ENCODE measurements at regions not wholly inside any gene's neighbourhood (a gene's known extent, or its start where the extent isn't known, plus 50 kb on each side); places are given as distances from the start of the nearest gene placed in this dataset.

- TF ChIP-seq ZBTB33 (IDR thresholded peaks at IDR 0.05) (no peak), FOXA2 (IDR thresholded peaks at IDR 0.05) (no peak), RAD21 (IDR thresholded peaks at IDR 0.05) (no peak)
Observed at GRCh38 chr17:34726536-34727384, 147.4 kb downstream of the TMEM132E start (continued).

GRCh38 chr17:34725725-34726124 lies 146.3 kb downstream of the TMEM132E start:
- no peak overlapping the region for H3K4me3 ChIP-seq (ENCODE audit: low read depth in 1 of 3, low read length in 3 of 3)
- no peaks in the 10 kb centered on the region for H3K9me3 ChIP-seq (ENCODE audit: control insufficient read depth in 4 of 4, low read length in 3 of 4)
- peaks cover 0 to 2% (median 0%) of the 10 kb centered on the region in 4 donors for H3K27me3 ChIP-seq (ENCODE audit: control insufficient read depth in 4 of 4, insufficient read depth in 4 of 4, low read length in 3 of 4)
- no peak for TF ChIP-seq JUND (IDR thresholded peaks at IDR 0.05)
- TF ChIP-seq SP1 (IDR thresholded peaks at IDR 0.05), result no peak
- no peak for TF ChIP-seq FOXA1 (IDR thresholded peaks at IDR 0.05)
- TF ChIP-seq FOXA2 (IDR thresholded peaks at IDR 0.05), result no peak
- H3K27ac ChIP-seq (ENCODE audit: low read depth in 1 of 2, low read length in 2 of 2), result no peak overlapping the region
- WGBS, result 67% methylated on average over 3 of the region's 3 CpGs
- DNase-seq (ENCODE audit: low spot score), result no peak
- H3K9ac ChIP-seq (ENCODE audit: low read depth in 1 of 2, low read length in 2 of 2), result no peak overlapping the region
- no peaks in the 10 kb centered on the region for H3K36me3 ChIP-seq (ENCODE audit: control insufficient read depth in 4 of 4, insufficient read depth in 3 of 4, low read depth in 1 of 4, low read length in 3 of 4)
- H3K4me1 ChIP-seq (ENCODE audit: control insufficient read depth in 4 of 4, insufficient read depth in 4 of 4, low read length in 3 of 4), result no peaks in the 10 kb centered on the region

GRCh38 chr17:34725008-34725407 lies 145.6 kb downstream of the TMEM132E start:
- Histone ChIP-seq H3K9ac (ENCODE audit: low read depth in 1 of 2, low read length in 2 of 2) (no peak overlapping the region), H3K36me3 (ENCODE audit: control insufficient read depth in 4 of 4, insufficient read depth in 3 of 4, low read depth in 1 of 4, low read length in 3 of 4) (no peaks in the 10 kb centered on the region), H3K4me1 (ENCODE audit: control insufficient read depth in 4 of 4, insufficient read depth in 4 of 4, low read length in 3 of 4) (no peaks in the 10 kb centered on the region), H3K27me3 (ENCODE audit: control insufficient read depth in 4 of 4, insufficient read depth in 4 of 4, low read length in 3 of 4) (peaks cover 0 to 2% (median 0%) of the 10 kb centered on the region in 4 donors), H3K4me3 (ENCODE audit: low read depth in 1 of 3, low read length in 3 of 3) (no peak overlapping the region), H3K9me3 (ENCODE audit: control insufficient read depth in 4 of 4, low read length in 3 of 4) (no peaks in the 10 kb centered on the region), H3K27ac (ENCODE audit: low read depth in 1 of 2, low read length in 2 of 2) (no peak overlapping the region)
- TF ChIP-seq YY1 (IDR thresholded peaks at IDR 0.05), result no peak
- no peak for TF ChIP-seq HNF4A (conservative IDR thresholded peaks at IDR 0.05)
- WGBS, result 57% methylated on average over 2 of the region's 2 CpGs
- DNase-seq (ENCODE audit: low spot score), result no peak

GRCh38 chr17:34723875-34724274 lies 144.5 kb downstream of the TMEM132E start:
- no peak overlapping the region for H3K27ac ChIP-seq (ENCODE audit: low read depth in 1 of 2, low read length in 2 of 2)
- WGBS, result 79% methylated on average over 10 of the region's 10 CpGs
- TF ChIP-seq HNF4A (conservative IDR thresholded peaks at IDR 0.05), result no peak
- no peak for TF ChIP-seq MAX (IDR thresholded peaks at IDR 0.05)
- no peak for TF ChIP-seq FOXA1 (IDR thresholded peaks at IDR 0.05)
- no peak for TF ChIP-seq HNF4G (IDR thresholded peaks at IDR 0.05)
- TF ChIP-seq JUND (IDR thresholded peaks at IDR 0.05), result no peak
- no peak for TF ChIP-seq RAD21 (IDR thresholded peaks at IDR 0.05)
- TF ChIP-seq REST (IDR thresholded peaks at IDR 0.05), result no peak
- TF ChIP-seq RXRA (IDR thresholded peaks at IDR 0.05), result no peak
- TF ChIP-seq ATF3 (IDR thresholded peaks at IDR 0.05), result no peak
- no peak overlapping the region for H3K4me3 ChIP-seq (ENCODE audit: low read depth in 1 of 3, low read length in 3 of 3)
- no peak overlapping the region for H3K9ac ChIP-seq (ENCODE audit: low read depth in 1 of 2, low read length in 2 of 2)
- peaks cover 0 to 2% (median 0%) of the 10 kb centered on the region in 4 donors for H3K27me3 ChIP-seq (ENCODE audit: control insufficient read depth in 4 of 4, insufficient read depth in 4 of 4, low read length in 3 of 4)
- no peak for DNase-seq (ENCODE audit: low spot score)
- no peaks in the 10 kb centered on the region for H3K36me3 ChIP-seq (ENCODE audit: control insufficient read depth in 4 of 4, insufficient read depth in 3 of 4, low read depth in 1 of 4, low read length in 3 of 4)
- no peaks in the 10 kb centered on the region for H3K9me3 ChIP-seq (ENCODE audit: control insufficient read depth in 4 of 4, low read length in 3 of 4)
- H3K4me1 ChIP-seq (ENCODE audit: control insufficient read depth in 4 of 4, insufficient read depth in 4 of 4, low read length in 3 of 4), result no peaks in the 10 kb centered on the region
